K562 (cell line): ENCODE measurements at regions not wholly inside any gene's neighbourhood (a gene's known extent, or its start where the extent isn't known, plus 50 kb on each side); places are given as distances from the start of the nearest gene placed in this dataset.

Experiments used
- ATAC-seq: fragments of 200-7000 bp; cut with Tn5 transposase; 3 replicates; pipeline ENCODE4 v1.9.1; 2020; ENCODE audit warnings: moderate library complexity
- BruUV-seq: library from RNA; stranded (reverse); fragments of 400-500 nt; replicated peaks from 2 replicates; lab custom pipeline; 2021; lab: Mats Ljungman, UMichigan
- CTCF ChIA-PET: fragments of 300-600 bp; formaldehyde crosslinking; extraction: SDS; loops from one replicate; lab custom pipeline; 2021; ENCODE audit warnings: low intra/inter-chr PET ratio; lab: Yijun Ruan, JAX
- POLR2A ChIA-PET: fragments of 300-600, 350-650 bp; sonication (Branson Sonifier 250); formaldehyde crosslinking; extraction: SDS; loops from one replicate; lab custom pipeline; 2021; ENCODE audit warnings: antibody characterized with exemption, inconsistent platforms; lab: Yijun Ruan, JAX
- DNase-seq, 4 experiments: peaks; one replicate each; pipeline versions ENCODE4 v3.0.0 to v3.0.0-alpha.2; 2011 to 2018; ENCODE audit warnings: low spot score in 3 of 4, mixed read lengths in 3 of 4; ENCODE audit errors: extremely low read depth in 1 of 4
- FAIRE-seq: peaks from 2 replicates; lab custom pipeline; 2011; peaks lifted over from hg19 to GRCh38; lab: Jason Lieb, UNC
- H2AFZ ChIP-seq: 2 replicates; pipeline ENCODE4 v1.6.0; 2011; ENCODE audit warnings: low read depth, low read length, control low read depth, inconsistent platforms
- H3K27ac ChIP-seq: fragments of 200-600 bp; 3 replicates; pipeline ENCODE4 v1.8.0; 2011; ENCODE audit warnings: low read depth, mild to moderate bottlenecking, control low read depth, inconsistent platforms, low read length, moderate library complexity, mixed read lengths; ENCODE audit errors: extremely low read depth
- H3K27me3 ChIP-seq, 2 experiments: fragments of 300-600 bp in 1 of 2; 2 replicates in 1 of 2; 3 replicates in 1 of 2; pipeline versions ENCODE4 v1.6.0 to v1.8.0; 2011; ENCODE audit warnings: inconsistent platforms in 2 of 2, low read length in 2 of 2, mild to moderate bottlenecking in 1 of 2, mixed read lengths in 1 of 2, moderate library complexity in 1 of 2; ENCODE audit not compliant: control insufficient read depth in 2 of 2, insufficient read depth in 2 of 2
- H3K36me3 ChIP-seq: fragments of 300-600 bp; 3 replicates; pipeline ENCODE4 v1.8.0; 2011; ENCODE audit warnings: mild to moderate bottlenecking, low read length, inconsistent platforms; ENCODE audit not compliant: control insufficient read depth, insufficient read depth
- H3K4me1 ChIP-seq, 2 experiments: fragments of 200-600 bp in 1 of 2; replicated peaks in 1 of 2; 2 replicates in 1 of 2; 3 replicates in 1 of 2; pipeline versions ENCODE4 v1.5.1 to v1.8.0; 2011; ENCODE audit warnings: inconsistent platforms in 2 of 2, low read length in 2 of 2, mild to moderate bottlenecking in 1 of 2, mixed read lengths in 1 of 2, moderate library complexity in 1 of 2; ENCODE audit not compliant: control insufficient read depth in 2 of 2, insufficient read depth in 2 of 2
- H3K4me2 ChIP-seq: 2 replicates; pipeline ENCODE4 v1.6.1; 2011; ENCODE audit warnings: low read length, control low read depth, inconsistent platforms, mixed read lengths; ENCODE audit not compliant: insufficient read depth
- H3K4me3 ChIP-seq: fragments of 200-600 bp; sonication (generic), shearing (Covaris generic); 2 replicates; pipeline ENCODE4 v1.5.1; 2016; ENCODE audit warnings: control low read depth, inconsistent platforms
- H3K79me2 ChIP-seq: fragments of 200-600 bp; 3 replicates; pipeline ENCODE4 v1.8.0; 2011; ENCODE audit warnings: low read length, inconsistent platforms; ENCODE audit not compliant: control insufficient read depth, insufficient read depth
- H3K9ac ChIP-seq, 2 experiments: 2 replicates each; pipeline versions ENCODE4 v1.6.0 to v1.6.1; 2011; ENCODE audit warnings: low read depth in 2 of 2, low read length in 2 of 2, control low read depth in 1 of 2, inconsistent platforms in 1 of 2, mild to moderate bottlenecking in 1 of 2, mixed read lengths in 1 of 2; ENCODE audit not compliant: insufficient read depth in 1 of 2
- H3K9me1 ChIP-seq: one replicate; pipeline ENCODE4 v1.6.0; 2011; ENCODE audit warnings: inconsistent platforms, mild to moderate bottlenecking, low read length, moderate library complexity; ENCODE audit not compliant: control insufficient read depth, insufficient read depth
- H3K9me3 ChIP-seq: replicated peaks from 2 replicates; pipeline ENCODE4 v1.5.1; 2011; ENCODE audit warnings: low read depth, low read length, inconsistent platforms; ENCODE audit not compliant: control insufficient read depth, insufficient read depth
- H4K20me1 ChIP-seq: replicated peaks from 2 replicates; pipeline ENCODE4 v1.6.1; 2011; ENCODE audit warnings: low read length, inconsistent platforms, mixed read lengths; ENCODE audit not compliant: control insufficient read depth, insufficient read depth
- FOS ChIP-seq: IDR thresholded peaks from 3 replicates; pipeline ENCODE4 v1.6.1; 2011; ENCODE audit not compliant: insufficient read length; ENCODE audit errors: extremely low read depth
- IRF2 ChIP-seq: sonication (generic); formaldehyde crosslinking; IDR thresholded peaks from 2 replicates; pipeline ENCODE4 v1.8.1; 2022; ENCODE audit warnings: mild to moderate bottlenecking, missing genetic modification reagents
- NCOA6 ChIP-seq: fragments of 450-650 bp; IDR thresholded peaks from 2 replicates; pipeline ENCODE4 v1.6.1; 2017; ENCODE audit warnings: mild to moderate bottlenecking
- RAD21 ChIP-seq, 2 experiments: fragments of 250-450 bp in 1 of 2; fragments of 450-650 bp in 1 of 2; sonication (Bioruptor Pico) in 1 of 2; formaldehyde crosslinking in 1 of 2; IDR thresholded peaks in 1 of 2; conservative IDR thresholded peaks in 1 of 2; 2 replicates each; pipeline versions ENCODE4 v1.4.0 to v1.8.0; 2020 to 2022; ENCODE audit warnings: mild to moderate bottlenecking in 2 of 2, moderate library complexity in 1 of 2
- TCF7L2 ChIP-seq: fragments of 150-350 bp; IDR thresholded peaks from 2 replicates; pipeline ENCODE4 v1.6.1; 2016; ENCODE audit warnings: low read depth, mild to moderate bottlenecking, low read length, moderate library complexity
- WGBS: fragments of 100-300 bp; shearing (Covaris generic); methylation state at CpG from one replicate; pipeline ENCODE4 v1.1.6; 2016; ENCODE audit warnings: low coverage, mixed read lengths; ENCODE audit not compliant: insufficient coverage; ENCODE audit errors: missing lambda C conversion rate; 5-methylcytosine and 5-hydroxymethylcytosine counted together
- in situ Hi-C: fragments of 300-500 bp; cut with MboI; formaldehyde crosslinking; loops from 4 replicates; pipeline ENCODE4 v1.15.0; 2018; ENCODE audit warnings: inconsistent platforms, mixed read lengths
- intact Hi-C: fragments of 100-400 bp; cut with micrococcal nuclease; formaldehyde crosslinking; loops from 2 replicates; pipeline ENCODE4 v1.14.2; 2022
- TF ChIP-seq, protein P1 (sequence below): fragments of 450-650 bp; IDR thresholded peaks from 2 replicates; pipeline ENCODE4 v1.6.1; 2017; ENCODE audit warnings: mild to moderate bottlenecking, moderate library complexity
- TF ChIP-seq, protein P2 (sequence below), 2 experiments: fragments of 450-650 bp; formaldehyde crosslinking in 1 of 2; IDR thresholded peaks; 2 replicates each; pipeline versions ENCODE4 v1.4.0 to v1.6.1; 2014 to 2020; ENCODE audit warnings: mild to moderate bottlenecking in 2 of 2, borderline replicate concordance in 1 of 2, low read depth in 1 of 2

DNA sequence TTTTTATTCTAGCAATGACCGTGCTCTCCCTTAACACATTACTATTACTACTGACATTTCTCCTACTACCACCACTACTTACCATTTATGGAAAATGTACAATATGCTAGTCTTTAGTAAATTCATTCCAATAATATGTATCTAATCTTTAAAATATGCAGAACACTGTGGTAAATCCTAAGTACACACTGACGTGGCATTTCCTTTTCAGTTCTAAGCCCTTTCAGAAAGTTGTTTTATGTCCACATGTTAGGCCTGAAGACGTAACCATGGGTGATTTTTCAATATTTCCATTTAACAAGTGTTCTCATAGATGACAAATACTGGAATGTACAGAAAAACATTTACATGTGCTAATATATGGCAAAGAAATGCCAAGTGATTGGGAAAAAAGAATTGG is 268.6 kb upstream of the SLIT2 start:
- Histone ChIP-seq H3K9me3 (no peaks in the 10 kb centered on the region), H3K9ac (no peak overlapping the region), H3K4me2 (no peak overlapping the region)
- ATAC-seq (no peak), DNase-seq (no peak)
- no peak for TF ChIP-seq TCF7L2
- TF ChIP-seq, protein P1, sequence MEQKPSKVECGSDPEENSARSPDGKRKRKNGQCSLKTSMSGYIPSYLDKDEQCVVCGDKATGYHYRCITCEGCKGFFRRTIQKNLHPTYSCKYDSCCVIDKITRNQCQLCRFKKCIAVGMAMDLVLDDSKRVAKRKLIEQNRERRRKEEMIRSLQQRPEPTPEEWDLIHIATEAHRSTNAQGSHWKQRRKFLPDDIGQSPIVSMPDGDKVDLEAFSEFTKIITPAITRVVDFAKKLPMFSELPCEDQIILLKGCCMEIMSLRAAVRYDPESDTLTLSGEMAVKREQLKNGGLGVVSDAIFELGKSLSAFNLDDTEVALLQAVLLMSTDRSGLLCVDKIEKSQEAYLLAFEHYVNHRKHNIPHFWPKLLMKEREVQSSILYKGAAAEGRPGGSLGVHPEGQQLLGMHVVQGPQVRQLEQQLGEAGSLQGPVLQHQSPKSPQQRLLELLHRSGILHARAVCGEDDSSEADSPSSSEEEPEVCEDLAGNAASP, result no peak
- no peak for TF ChIP-seq RAD21 (CRISPR knock-in tag; conservative IDR thresholded peaks at IDR 0.05 in 1 of 2, IDR thresholded peaks at IDR 0.05 in 1 of 2)
- no peak for TF ChIP-seq NCOA6
- TF ChIP-seq, all 486 proteins: peak for 0
- H3K27ac ChIP-seq, result no peak overlapping the region
- H3K36me3 ChIP-seq, result no peaks in the 10 kb centered on the region
- H2AFZ ChIP-seq, result no peak overlapping the region
- H3K4me1 ChIP-seq, result no peaks in the 10 kb centered on the region
- no peaks in the 10 kb centered on the region for H3K79me2 ChIP-seq
- intact Hi-C loops, result no loop called here
- ChIA-PET CTCF (no interaction called here), POLR2A (no interaction called here)
- in situ Hi-C loops, result no loop called here
- BruUV-seq, result no TSS peak
- WGBS, result 0% methylated on average over 3 of the region's 3 CpGs
- H3K27me3 ChIP-seq, result no peaks in the 10 kb centered on the region
- FAIRE-seq, result no peak
- no peaks in the 10 kb centered on the region for H3K9me1 ChIP-seq
- no peak overlapping the region for H3K4me3 ChIP-seq
- no peaks in the 10 kb centered on the region for H4K20me1 ChIP-seq

GRCh38 chr4:19982556-19982955 is 269.1 kb upstream of the SLIT2 start:
- no peak for DNase-seq
- TF ChIP-seq, protein P2, sequence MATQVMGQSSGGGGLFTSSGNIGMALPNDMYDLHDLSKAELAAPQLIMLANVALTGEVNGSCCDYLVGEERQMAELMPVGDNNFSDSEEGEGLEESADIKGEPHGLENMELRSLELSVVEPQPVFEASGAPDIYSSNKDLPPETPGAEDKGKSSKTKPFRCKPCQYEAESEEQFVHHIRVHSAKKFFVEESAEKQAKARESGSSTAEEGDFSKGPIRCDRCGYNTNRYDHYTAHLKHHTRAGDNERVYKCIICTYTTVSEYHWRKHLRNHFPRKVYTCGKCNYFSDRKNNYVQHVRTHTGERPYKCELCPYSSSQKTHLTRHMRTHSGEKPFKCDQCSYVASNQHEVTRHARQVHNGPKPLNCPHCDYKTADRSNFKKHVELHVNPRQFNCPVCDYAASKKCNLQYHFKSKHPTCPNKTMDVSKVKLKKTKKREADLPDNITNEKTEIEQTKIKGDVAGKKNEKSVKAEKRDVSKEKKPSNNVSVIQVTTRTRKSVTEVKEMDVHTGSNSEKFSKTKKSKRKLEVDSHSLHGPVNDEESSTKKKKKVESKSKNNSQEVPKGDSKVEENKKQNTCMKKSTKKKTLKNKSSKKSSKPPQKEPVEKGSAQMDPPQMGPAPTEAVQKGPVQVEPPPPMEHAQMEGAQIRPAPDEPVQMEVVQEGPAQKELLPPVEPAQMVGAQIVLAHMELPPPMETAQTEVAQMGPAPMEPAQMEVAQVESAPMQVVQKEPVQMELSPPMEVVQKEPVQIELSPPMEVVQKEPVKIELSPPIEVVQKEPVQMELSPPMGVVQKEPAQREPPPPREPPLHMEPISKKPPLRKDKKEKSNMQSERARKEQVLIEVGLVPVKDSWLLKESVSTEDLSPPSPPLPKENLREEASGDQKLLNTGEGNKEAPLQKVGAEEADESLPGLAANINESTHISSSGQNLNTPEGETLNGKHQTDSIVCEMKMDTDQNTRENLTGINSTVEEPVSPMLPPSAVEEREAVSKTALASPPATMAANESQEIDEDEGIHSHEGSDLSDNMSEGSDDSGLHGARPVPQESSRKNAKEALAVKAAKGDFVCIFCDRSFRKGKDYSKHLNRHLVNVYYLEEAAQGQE (IDR thresholded peaks at IDR 0.05; ENCODE audit: borderline replicate concordance), result no peak
- TF ChIP-seq, protein P2 (CRISPR knock-in tag; IDR thresholded peaks at IDR 0.05; ENCODE audit: low read depth), result no peak
- no peak for TF ChIP-seq IRF2
- TF ChIP-seq FOS, result no peak
- POLR2A ChIA-PET, result no interaction called here
- no TSS peak for BruUV-seq
- Histone ChIP-seq H3K9ac (no peak overlapping the region), H3K4me2 (no peak overlapping the region), H3K36me3 (no peaks in the 10 kb centered on the region), H3K27me3 (no peaks in the 10 kb centered on the region), H2AFZ (no peak overlapping the region), H3K9me1 (no peaks in the 10 kb centered on the region), H3K27ac (no peak overlapping the region), H3K4me3 (no peak overlapping the region), H3K9me3 (no peaks in the 10 kb centered on the region), H3K4me1 (no peaks in the 10 kb centered on the region), H3K79me2 (no peaks in the 10 kb centered on the region), H4K20me1 (no peaks in the 10 kb centered on the region)
- in situ Hi-C loops, result no loop called here
- no peak for FAIRE-seq
- no peak for ATAC-seq
- CTCF ChIA-PET, result no interaction called here
- intact Hi-C loops, result no loop called here
- 3% methylated on average over 3 of the region's 3 CpGs for WGBS
